ENCODE measurements at regions not wholly inside any gene's neighbourhood (a gene's known extent, or its start where the extent isn't known, plus 50 kb on each side); places are given as distances from the start of the nearest gene placed in this dataset.

GRCh38 chr18:77866351-77866750, 616.7 kb downstream of the GALR1 start:
- no peak for TF ChIP-seq POLR2A (IDR thresholded peaks at IDR 0.05)
- TF ChIP-seq CTCF (IDR thresholded peaks at IDR 0.05) = no peak
